ENCODE measurements at regions not wholly inside any gene's neighbourhood (a gene's known extent, or its start where the extent isn't known, plus 50 kb on each side); places are given as distances from the start of the nearest gene placed in this dataset.

DNA sequence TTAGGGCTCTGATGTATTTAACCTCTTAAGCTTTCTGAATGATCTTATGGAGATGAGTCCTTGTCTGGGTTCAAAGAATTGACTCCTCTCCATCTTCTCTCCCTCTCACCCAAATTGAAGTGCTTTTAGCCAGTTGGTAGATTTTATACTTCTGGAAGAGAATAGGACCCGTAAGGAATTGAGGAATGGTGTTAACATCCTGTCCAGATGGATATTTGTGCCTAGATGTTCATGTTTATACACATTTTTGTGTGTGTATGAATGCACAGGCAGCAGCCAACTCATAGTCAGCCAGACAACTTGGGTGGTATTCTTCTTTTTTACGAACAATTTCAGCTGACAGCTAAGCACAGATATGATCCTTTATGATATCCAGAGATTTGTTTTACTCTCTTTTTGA, 449.6 kb upstream of the RGS6 start (continued):
- TF ChIP-seq, protein P1, sequence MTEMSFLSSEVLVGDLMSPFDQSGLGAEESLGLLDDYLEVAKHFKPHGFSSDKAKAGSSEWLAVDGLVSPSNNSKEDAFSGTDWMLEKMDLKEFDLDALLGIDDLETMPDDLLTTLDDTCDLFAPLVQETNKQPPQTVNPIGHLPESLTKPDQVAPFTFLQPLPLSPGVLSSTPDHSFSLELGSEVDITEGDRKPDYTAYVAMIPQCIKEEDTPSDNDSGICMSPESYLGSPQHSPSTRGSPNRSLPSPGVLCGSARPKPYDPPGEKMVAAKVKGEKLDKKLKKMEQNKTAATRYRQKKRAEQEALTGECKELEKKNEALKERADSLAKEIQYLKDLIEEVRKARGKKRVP (CRISPR knock-in tag; IDR thresholded peaks at IDR 0.05), result no peak
- no peak for TF ChIP-seq ZSCAN29 (IDR thresholded peaks at IDR 0.05)

DNA sequence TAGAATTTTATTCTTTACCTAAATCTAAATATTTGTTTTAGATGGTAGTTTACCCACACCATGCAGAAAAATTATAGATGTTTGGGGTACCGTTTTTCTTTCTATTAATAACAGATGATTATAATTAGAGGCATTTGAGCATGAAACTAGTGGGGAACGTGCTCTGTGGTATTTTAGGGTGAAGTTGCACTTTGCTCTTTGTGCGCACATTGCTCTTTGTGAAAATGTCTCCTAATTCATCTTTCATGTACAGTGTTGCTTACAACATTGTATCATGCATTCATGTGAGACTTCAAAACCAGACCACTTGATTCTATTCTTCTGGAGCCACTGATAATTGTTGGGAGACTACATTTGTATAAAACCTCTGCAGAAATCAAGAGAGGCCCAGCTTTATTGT, 449.1 kb upstream of the RGS6 start:
- in situ Hi-C loops (cut with MboI), result no loop called here
- Histone ChIP-seq H3K9ac (ENCODE audit: insufficient read depth in 1 of 2, low read depth in 2 of 2, low read length in 2 of 2) (no peak overlapping the region), H3K36me3 (ENCODE audit: control insufficient read depth, insufficient read depth, low read length) (no peaks in the 10 kb centered on the region), H3K27me3 (ENCODE audit: control insufficient read depth in 2 of 2, insufficient read depth in 2 of 2, low read length in 2 of 2) (no peaks in the 10 kb centered on the region), H4K20me1 (replicated peaks; ENCODE audit: control insufficient read depth, insufficient read depth, low read length) (no peaks in the 10 kb centered on the region), H3K4me2 (ENCODE audit: insufficient read depth, low read length) (no peak overlapping the region), H3K79me2 (ENCODE audit: control insufficient read depth, insufficient read depth, low read length) (no peaks in the 10 kb centered on the region), H2AFZ (ENCODE audit: low read depth, low read length) (no peak overlapping the region), H3K9me3 (replicated peaks; ENCODE audit: control insufficient read depth, insufficient read depth, low read depth, low read length) (no peaks in the 10 kb centered on the region), H3K4me1 (replicated peaks in 1 of 2; ENCODE audit: control insufficient read depth in 2 of 2, insufficient read depth in 2 of 2, low read length in 2 of 2) (peaks cover 0 to 5% of the 10 kb centered on the region in 2 experiments; a peak in 2 of 5 replicates), H3K4me3 (no peak overlapping the region), H3K27ac (ENCODE audit: extremely low read depth, low read depth, low read length) (no peak overlapping the region), H3K9me1 (ENCODE audit: control insufficient read depth, insufficient read depth, low read length) (no peaks in the 10 kb centered on the region)
- intact Hi-C loops (cut with micrococcal nuclease), result loop anchor here (10.0 kb wide), 1 partner anchor 158 kb away; the partner anchor contains the start of gene SIPA1L1
- WGBS (ENCODE audit: insufficient coverage, low coverage, missing lambda C conversion rate), result 60% methylated on average over 3 of the region's 3 CpGs
- ATAC-seq (no peak), DNase-seq (ENCODE audit: extremely low read depth in 1 of 4, low spot score in 3 of 4) (no peak), FAIRE-seq (no peak)
- BruUV-seq (replicated peaks), result no TSS peak
- CTCF ChIA-PET (ENCODE audit: low intra/inter-chr PET ratio), result no interaction called here
- TF ChIP-seq MAFG (tag; conservative IDR thresholded peaks at IDR 0.05) (no peak), ELF4 (CRISPR knock-in tag; IDR thresholded peaks at IDR 0.05) (no peak), SIN3B (IDR thresholded peaks at IDR 0.05; ENCODE audit: low read depth) (no peak), SNRNP70 (optimal IDR thresholded peaks at IDR 0.05; ENCODE audit: low read depth, low read length) (no peak), SMC3 (conservative IDR thresholded peaks at IDR 0.05; ENCODE audit: insufficient read depth, low read depth, low read length) (no peak), SAFB2 (IDR thresholded peaks at IDR 0.05; ENCODE audit: borderline replicate concordance, low read depth, low read length, severe bottlenecking) (no peak), ZNF274 (IDR thresholded peaks at IDR 0.05; ENCODE audit: borderline replicate concordance, low read depth, low read length) (no peak), KHSRP (IDR thresholded peaks at IDR 0.05) (no peak), ZNF764 (CRISPR knock-in tag; IDR thresholded peaks at IDR 0.05; ENCODE audit: low read depth) (no peak), ETV5 (CRISPR knock-in tag; IDR thresholded peaks at IDR 0.05; ENCODE audit: low read depth) (no peak), ZC3H11A (IDR thresholded peaks at IDR 0.05; ENCODE audit: low read depth, low read length) (no peak), HDAC1 (IDR thresholded peaks at IDR 0.05) (no peak), FOS (IDR thresholded peaks at IDR 0.05; ENCODE audit: extremely low read depth, insufficient read length) (no peak)
- TF ChIP-seq, protein P2, sequence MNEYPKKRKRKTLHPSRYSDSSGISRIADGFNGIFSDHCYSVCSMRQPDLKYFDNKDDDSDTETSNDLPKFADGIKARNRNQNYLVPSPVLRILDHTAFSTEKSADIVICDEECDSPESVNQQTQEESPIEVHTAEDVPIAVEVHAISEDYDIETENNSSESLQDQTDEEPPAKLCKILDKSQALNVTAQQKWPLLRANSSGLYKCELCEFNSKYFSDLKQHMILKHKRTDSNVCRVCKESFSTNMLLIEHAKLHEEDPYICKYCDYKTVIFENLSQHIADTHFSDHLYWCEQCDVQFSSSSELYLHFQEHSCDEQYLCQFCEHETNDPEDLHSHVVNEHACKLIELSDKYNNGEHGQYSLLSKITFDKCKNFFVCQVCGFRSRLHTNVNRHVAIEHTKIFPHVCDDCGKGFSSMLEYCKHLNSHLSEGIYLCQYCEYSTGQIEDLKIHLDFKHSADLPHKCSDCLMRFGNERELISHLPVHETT (CRISPR knock-in tag; conservative IDR thresholded peaks at IDR 0.05 in 1 of 2, IDR thresholded peaks at IDR 0.05 in 1 of 2), result no peak
- TF ChIP-seq, protein P3, sequence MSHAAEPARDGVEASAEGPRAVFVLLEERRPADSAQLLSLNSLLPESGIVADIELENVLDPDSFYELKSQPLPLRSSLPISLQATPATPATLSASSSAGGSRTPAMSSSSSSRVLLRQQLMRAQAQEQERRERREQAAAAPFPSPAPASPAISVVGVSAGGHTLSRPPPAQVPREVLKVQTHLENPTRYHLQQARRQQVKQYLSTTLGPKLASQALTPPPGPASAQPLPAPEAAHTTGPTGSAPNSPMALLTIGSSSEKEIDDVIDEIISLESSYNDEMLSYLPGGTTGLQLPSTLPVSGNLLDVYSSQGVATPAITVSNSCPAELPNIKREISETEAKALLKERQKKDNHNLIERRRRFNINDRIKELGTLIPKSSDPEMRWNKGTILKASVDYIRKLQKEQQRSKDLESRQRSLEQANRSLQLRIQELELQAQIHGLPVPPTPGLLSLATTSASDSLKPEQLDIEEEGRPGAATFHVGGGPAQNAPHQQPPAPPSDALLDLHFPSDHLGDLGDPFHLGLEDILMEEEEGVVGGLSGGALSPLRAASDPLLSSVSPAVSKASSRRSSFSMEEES (CRISPR knock-in tag; IDR thresholded peaks at IDR 0.05), result no peak
- POLR2A ChIA-PET, result interaction anchor here (1.2 kb wide), 1 partner anchor 22 kb away, joined by 4 read pairs; no protein-coding TSS in a partner anchor

All from K562 (cell line).